ENCODE measurements at regions not wholly inside any gene's neighbourhood (a gene's known extent, or its start where the extent isn't known, plus 50 kb on each side); places are given as distances from the start of the nearest gene placed in this dataset.

- DNase-seq (ENCODE audit: low read depth in 1 of 2, low spot score in 1 of 2): no peak
- H3K27ac ChIP-seq (replicated peaks): no peak overlapping the region
- no peak overlapping the region for H3K4me3 ChIP-seq (replicated peaks; ENCODE audit: insufficient read depth, low read length)
- TF ChIP-seq, protein P1, sequence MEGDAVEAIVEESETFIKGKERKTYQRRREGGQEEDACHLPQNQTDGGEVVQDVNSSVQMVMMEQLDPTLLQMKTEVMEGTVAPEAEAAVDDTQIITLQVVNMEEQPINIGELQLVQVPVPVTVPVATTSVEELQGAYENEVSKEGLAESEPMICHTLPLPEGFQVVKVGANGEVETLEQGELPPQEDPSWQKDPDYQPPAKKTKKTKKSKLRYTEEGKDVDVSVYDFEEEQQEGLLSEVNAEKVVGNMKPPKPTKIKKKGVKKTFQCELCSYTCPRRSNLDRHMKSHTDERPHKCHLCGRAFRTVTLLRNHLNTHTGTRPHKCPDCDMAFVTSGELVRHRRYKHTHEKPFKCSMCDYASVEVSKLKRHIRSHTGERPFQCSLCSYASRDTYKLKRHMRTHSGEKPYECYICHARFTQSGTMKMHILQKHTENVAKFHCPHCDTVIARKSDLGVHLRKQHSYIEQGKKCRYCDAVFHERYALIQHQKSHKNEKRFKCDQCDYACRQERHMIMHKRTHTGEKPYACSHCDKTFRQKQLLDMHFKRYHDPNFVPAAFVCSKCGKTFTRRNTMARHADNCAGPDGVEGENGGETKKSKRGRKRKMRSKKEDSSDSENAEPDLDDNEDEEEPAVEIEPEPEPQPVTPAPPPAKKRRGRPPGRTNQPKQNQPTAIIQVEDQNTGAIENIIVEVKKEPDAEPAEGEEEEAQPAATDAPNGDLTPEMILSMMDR (IDR thresholded peaks at IDR 0.05; ENCODE audit: insufficient read depth, low read length): no peak
- TF ChIP-seq, protein P2, sequence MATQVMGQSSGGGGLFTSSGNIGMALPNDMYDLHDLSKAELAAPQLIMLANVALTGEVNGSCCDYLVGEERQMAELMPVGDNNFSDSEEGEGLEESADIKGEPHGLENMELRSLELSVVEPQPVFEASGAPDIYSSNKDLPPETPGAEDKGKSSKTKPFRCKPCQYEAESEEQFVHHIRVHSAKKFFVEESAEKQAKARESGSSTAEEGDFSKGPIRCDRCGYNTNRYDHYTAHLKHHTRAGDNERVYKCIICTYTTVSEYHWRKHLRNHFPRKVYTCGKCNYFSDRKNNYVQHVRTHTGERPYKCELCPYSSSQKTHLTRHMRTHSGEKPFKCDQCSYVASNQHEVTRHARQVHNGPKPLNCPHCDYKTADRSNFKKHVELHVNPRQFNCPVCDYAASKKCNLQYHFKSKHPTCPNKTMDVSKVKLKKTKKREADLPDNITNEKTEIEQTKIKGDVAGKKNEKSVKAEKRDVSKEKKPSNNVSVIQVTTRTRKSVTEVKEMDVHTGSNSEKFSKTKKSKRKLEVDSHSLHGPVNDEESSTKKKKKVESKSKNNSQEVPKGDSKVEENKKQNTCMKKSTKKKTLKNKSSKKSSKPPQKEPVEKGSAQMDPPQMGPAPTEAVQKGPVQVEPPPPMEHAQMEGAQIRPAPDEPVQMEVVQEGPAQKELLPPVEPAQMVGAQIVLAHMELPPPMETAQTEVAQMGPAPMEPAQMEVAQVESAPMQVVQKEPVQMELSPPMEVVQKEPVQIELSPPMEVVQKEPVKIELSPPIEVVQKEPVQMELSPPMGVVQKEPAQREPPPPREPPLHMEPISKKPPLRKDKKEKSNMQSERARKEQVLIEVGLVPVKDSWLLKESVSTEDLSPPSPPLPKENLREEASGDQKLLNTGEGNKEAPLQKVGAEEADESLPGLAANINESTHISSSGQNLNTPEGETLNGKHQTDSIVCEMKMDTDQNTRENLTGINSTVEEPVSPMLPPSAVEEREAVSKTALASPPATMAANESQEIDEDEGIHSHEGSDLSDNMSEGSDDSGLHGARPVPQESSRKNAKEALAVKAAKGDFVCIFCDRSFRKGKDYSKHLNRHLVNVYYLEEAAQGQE (IDR thresholded peaks at IDR 0.05; ENCODE audit: insufficient replicate concordance, low read depth): no peak
- TF ChIP-seq SPI1 (IDR thresholded peaks at IDR 0.05; ENCODE audit: borderline replicate concordance, low read depth) (no peak), GABPA (IDR thresholded peaks at IDR 0.05; ENCODE audit: low read depth) (no peak), POLR2AphosphoS5 (IDR thresholded peaks at IDR 0.05; ENCODE audit: low read depth) (no peak)
- no peaks in the 10 kb centered on the region for H3K27me3 ChIP-seq (ENCODE audit: insufficient read depth, poor library complexity, severe bottlenecking)
These were observed 67.6 kb upstream of the FREM3 start for GRCh38 chr4:143768007-143768591.

DNA sequence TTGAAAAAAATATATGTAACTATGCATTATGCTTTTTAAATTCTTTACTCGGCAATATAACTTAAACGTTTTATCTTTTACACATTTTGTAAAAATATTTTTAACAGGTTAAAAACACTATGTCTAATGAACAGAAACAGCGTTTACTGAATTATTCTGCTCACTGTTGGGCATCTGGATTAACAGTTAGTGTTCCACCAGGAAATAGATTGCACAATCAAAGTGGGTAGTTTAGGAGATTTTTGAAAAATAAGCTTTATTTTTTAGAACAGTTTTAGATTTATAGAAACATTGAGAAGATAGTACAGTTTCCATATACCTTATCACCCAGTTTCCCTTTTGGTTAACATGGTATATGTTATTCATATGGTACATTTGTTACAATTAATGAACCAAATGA, 63.1 kb upstream of the FREM3 start:
- TF ChIP-seq, protein P2 (IDR thresholded peaks at IDR 0.05; ENCODE audit: insufficient replicate concordance, low read depth): no peak
- TF ChIP-seq SPI1 (IDR thresholded peaks at IDR 0.05; ENCODE audit: borderline replicate concordance, low read depth) (no peak), GABPA (IDR thresholded peaks at IDR 0.05; ENCODE audit: low read depth) (no peak)
- TF ChIP-seq, protein P1 (IDR thresholded peaks at IDR 0.05; ENCODE audit: insufficient read depth, low read length): no peak
- H3K4me3 ChIP-seq (replicated peaks; ENCODE audit: insufficient read depth, low read length): no peak overlapping the region
- H3K27me3 ChIP-seq (ENCODE audit: insufficient read depth, poor library complexity, severe bottlenecking): no peaks in the 10 kb centered on the region
- H3K27ac ChIP-seq (replicated peaks): no peak overlapping the region
- no peak for DNase-seq (ENCODE audit: low read depth in 1 of 2, low spot score in 1 of 2)

- TF ChIP-seq GABPA (IDR thresholded peaks at IDR 0.05; ENCODE audit: low read depth) (no peak), SPI1 (IDR thresholded peaks at IDR 0.05; ENCODE audit: borderline replicate concordance, low read depth) (no peak), POLR2AphosphoS5 (IDR thresholded peaks at IDR 0.05; ENCODE audit: low read depth) (no peak)
- TF ChIP-seq, protein P2 (IDR thresholded peaks at IDR 0.05; ENCODE audit: insufficient replicate concordance, low read depth): no peak
- TF ChIP-seq, protein P1 (IDR thresholded peaks at IDR 0.05; ENCODE audit: insufficient read depth, low read length): no peak
These were observed 62.0 kb upstream of the FREM3 start for GRCh38 chr4:143762511-143762910.

More at GRCh38 chr4:143762511-143762910, 62.0 kb upstream of the FREM3 start:
- no peak for DNase-seq (ENCODE audit: low read depth in 1 of 2, low spot score in 1 of 2)
- H3K27me3 ChIP-seq (ENCODE audit: insufficient read depth, poor library complexity, severe bottlenecking): no peaks in the 10 kb centered on the region
- no peak overlapping the region for H3K4me3 ChIP-seq (replicated peaks; ENCODE audit: insufficient read depth, low read length)
- no peak overlapping the region for H3K27ac ChIP-seq (replicated peaks)

Measured in HL-60 (cell line).